Fibroblast of lung (primary cell): ENCODE measurements at regions not wholly inside any gene's neighbourhood (a gene's known extent, or its start where the extent isn't known, plus 50 kb on each side); places are given as distances from the start of the nearest gene placed in this dataset.
A peak's percentile ranks its signal among the peaks of the same experiment; 100 is the strongest.
"Not testable (repeated sequence)": the region's sequence is repeated elsewhere in the genome, so short reads cannot be mapped to it uniquely, and the experiment has no call there.

Experiments
- DNase-seq, 2 donors: peaks; one replicate each; pipeline versions ENCODE4 v3.0.0 to v3.0.0-alpha.2; 2010; ENCODE audit warnings: low read depth in 2 of 2
- H2AFZ ChIP-seq: 2 replicates; pipeline ENCODE4 v1.5.1; 2012; ENCODE audit warnings: low read length, control low read depth, inconsistent platforms
- H3K27ac ChIP-seq: 2 replicates; pipeline ENCODE4 v1.5.1; 2011; ENCODE audit warnings: low read length, control low read depth; ENCODE audit not compliant: insufficient read depth
- H3K27me3 ChIP-seq: 2 replicates; pipeline ENCODE4 v1.5.1; 2011; ENCODE audit warnings: mild to moderate bottlenecking, low read length; ENCODE audit not compliant: control insufficient read depth, insufficient read depth
- H3K36me3 ChIP-seq: 2 replicates; pipeline ENCODE4 v1.5.1; 2011; ENCODE audit warnings: low read length; ENCODE audit not compliant: control insufficient read depth, insufficient read depth
- H3K4me1 ChIP-seq: 2 replicates; pipeline ENCODE4 v1.5.1; 2011; ENCODE audit warnings: low read length; ENCODE audit not compliant: control insufficient read depth, insufficient read depth; ENCODE audit errors: extremely low read depth
- H3K4me2 ChIP-seq: 2 replicates; pipeline ENCODE4 v1.5.1; 2011; ENCODE audit warnings: low read length, control low read depth; ENCODE audit not compliant: insufficient read depth; ENCODE audit errors: extremely low read depth
- H3K4me3 ChIP-seq, 4 experiments: fragments of 200-600 bp in 1 of 4; sonication (generic) in 1 of 4; replicated peaks in 1 of 4; 2 replicates each; pipeline ENCODE4 v1.5.1; 2011 to 2016; ENCODE audit warnings: low read length in 4 of 4, low read depth in 3 of 4, mild to moderate bottlenecking in 3 of 4, control low read depth in 2 of 4, inconsistent platforms in 1 of 4, mixed read lengths in 1 of 4; ENCODE audit not compliant: insufficient read depth in 1 of 4; ENCODE audit errors: control extremely low read depth in 1 of 4
- H3K79me2 ChIP-seq: 2 replicates; pipeline ENCODE4 v1.5.1; 2012; ENCODE audit warnings: mild to moderate bottlenecking, low read length, inconsistent platforms; ENCODE audit not compliant: control insufficient read depth, insufficient read depth
- H3K9ac ChIP-seq: 2 replicates; pipeline ENCODE4 v1.5.1; 2011; ENCODE audit warnings: mild to moderate bottlenecking, low read length, control low read depth; ENCODE audit not compliant: insufficient read depth
- H3K9me3 ChIP-seq: 2 replicates; pipeline ENCODE4 v1.5.1; 2012; ENCODE audit warnings: low read depth, low read length; ENCODE audit not compliant: control insufficient read depth, insufficient read depth
- H4K20me1 ChIP-seq: 2 replicates; pipeline ENCODE4 v1.5.1; 2011; ENCODE audit warnings: low read length; ENCODE audit not compliant: control insufficient read depth, insufficient read depth; ENCODE audit errors: extremely low read depth
- CTCF ChIP-seq, 2 donors: IDR thresholded peaks in 1 of 2; conservative IDR thresholded peaks in 1 of 2; 1 replicate in 1 of 2; 2 replicates in 1 of 2; pipeline ENCODE4 v1.5.1; 2011 to 2012; ENCODE audit warnings: low read length in 2 of 2, control low read depth in 1 of 2, inconsistent platforms in 1 of 2, low read depth in 1 of 2, mild to moderate bottlenecking in 1 of 2

GRCh38 chr1:120542940-120543339 is 128.1 kb downstream of the NBPF8 start:
- not testable (repeated sequence) for H4K20me1 ChIP-seq, H3K79me2 ChIP-seq, H3K36me3 ChIP-seq, H2AFZ ChIP-seq, H3K9ac ChIP-seq, DNase-seq, H3K4me3 ChIP-seq, H3K27ac ChIP-seq, H3K4me1 ChIP-seq, H3K4me2 ChIP-seq, H3K27me3 ChIP-seq, H3K9me3 ChIP-seq

GRCh38 chr1:120544434-120544833 is 129.6 kb downstream of the NBPF8 start:
- not testable (repeated sequence) for H4K20me1 ChIP-seq, H3K9me3 ChIP-seq, H3K4me3 ChIP-seq, H3K79me2 ChIP-seq, H3K4me2 ChIP-seq, H3K4me1 ChIP-seq, H3K9ac ChIP-seq, H3K27ac ChIP-seq, H3K36me3 ChIP-seq, H3K27me3 ChIP-seq, DNase-seq, H2AFZ ChIP-seq
- TF ChIP-seq CTCF (conservative IDR thresholded peaks at IDR 0.05 in 1 of 2, IDR thresholded peaks at IDR 0.05 in 1 of 2; ENCODE audit: low read depth in 1 of 2, low read length in 2 of 2) = peak; percentile 29 to 40

GRCh38 chr1:120550335-120550734 is 135.5 kb downstream of the NBPF8 start:
- not testable (repeated sequence) for H3K4me3 ChIP-seq, H3K9ac ChIP-seq, DNase-seq, H3K36me3 ChIP-seq, H3K79me2 ChIP-seq, H4K20me1 ChIP-seq, H3K4me2 ChIP-seq, H3K9me3 ChIP-seq, H3K4me1 ChIP-seq, H2AFZ ChIP-seq, H3K27me3 ChIP-seq, H3K27ac ChIP-seq

- not testable (repeated sequence) for H3K4me1 ChIP-seq
Measured at GRCh38 chr1:120552190-120552589, 137.4 kb downstream of the NBPF8 start.

GRCh38 chr1:120557605-120558302 is 142.9 kb downstream of the NBPF8 start:
- H3K27ac ChIP-seq = peak overlapping the region; percentile 56
- peak overlapping the region; percentile 32 for H3K4me2 ChIP-seq
- H3K79me2 ChIP-seq = peaks cover 11% of the 10 kb centered on the region
- not testable (repeated sequence) for H4K20me1 ChIP-seq, H3K36me3 ChIP-seq, H3K27me3 ChIP-seq, H3K4me1 ChIP-seq, H2AFZ ChIP-seq, H3K9ac ChIP-seq, H3K9me3 ChIP-seq
- peak; percentile 3 to 11 for DNase-seq
- peak overlapping the region; percentile 34 to 74 (median 54) for H3K4me3 ChIP-seq

More at GRCh38 chr1:120552190-120552589, 137.4 kb downstream of the NBPF8 start:
- not testable (repeated sequence) for H4K20me1 ChIP-seq, H3K79me2 ChIP-seq, DNase-seq, H3K27me3 ChIP-seq, H3K36me3 ChIP-seq, H3K27ac ChIP-seq, H3K4me2 ChIP-seq, H3K4me3 ChIP-seq, H3K9me3 ChIP-seq, H2AFZ ChIP-seq, H3K9ac ChIP-seq

GRCh38 chr1:120558303-120559060 is 143.6 kb downstream of the NBPF8 start:
- H3K36me3 ChIP-seq, H4K20me1 ChIP-seq, H3K4me2 ChIP-seq, H3K9me3 ChIP-seq, H3K4me1 ChIP-seq, H3K9ac ChIP-seq, H3K27me3 ChIP-seq, H2AFZ ChIP-seq: not testable (repeated sequence)
- peak overlapping the region; percentile 16 for H3K27ac ChIP-seq
- H3K79me2 ChIP-seq = peaks cover 11% of the 10 kb centered on the region
- DNase-seq = peak; percentile 69 to 75
- peak overlapping the region; percentile 18 to 62 (median 44) for H3K4me3 ChIP-seq
